NCI-H1930 (cell line): ENCODE measurements at regions not wholly inside any gene's neighbourhood (a gene's known extent, or its start where the extent isn't known, plus 50 kb on each side); places are given as distances from the start of the nearest gene placed in this dataset.
A peak's percentile ranks its signal among the peaks of the same experiment; 100 is the strongest.

ENCODE experiments used
- DNase-seq, 2 experiments: peaks; one replicate each; lab custom pipeline; 2025; lab: John Stamatoyannopoulos, UW

DNA sequence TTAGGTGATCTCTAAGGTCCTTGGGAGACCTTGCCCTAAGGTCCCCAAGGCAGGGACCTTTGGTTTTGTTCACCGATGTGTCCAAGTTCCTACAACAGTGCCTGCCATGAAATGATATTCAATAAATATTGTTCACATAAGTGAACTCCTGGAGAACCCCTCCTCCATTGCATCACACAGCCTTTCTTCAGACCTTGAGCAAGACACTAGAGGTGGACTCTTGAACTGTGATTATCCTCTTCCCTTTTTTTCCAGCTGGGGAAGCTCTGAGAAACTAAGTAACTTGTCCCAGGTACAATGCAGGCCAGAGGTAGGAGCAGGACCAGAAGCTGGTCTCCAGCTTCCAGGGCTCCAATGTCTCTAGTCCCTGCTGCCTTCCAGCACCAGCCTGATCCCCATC is 76.6 kb upstream of the LMO1 start:
- no peak for DNase-seq

- no peak for DNase-seq
Observed at GRCh38 chr11:8339592-8340022, 75.9 kb upstream of the LMO1 start.

- peak in 1 of 2 experiments; percentile 29 for DNase-seq
Observed at GRCh38 chr11:8338138-8338537, 74.5 kb upstream of the LMO1 start.

DNA sequence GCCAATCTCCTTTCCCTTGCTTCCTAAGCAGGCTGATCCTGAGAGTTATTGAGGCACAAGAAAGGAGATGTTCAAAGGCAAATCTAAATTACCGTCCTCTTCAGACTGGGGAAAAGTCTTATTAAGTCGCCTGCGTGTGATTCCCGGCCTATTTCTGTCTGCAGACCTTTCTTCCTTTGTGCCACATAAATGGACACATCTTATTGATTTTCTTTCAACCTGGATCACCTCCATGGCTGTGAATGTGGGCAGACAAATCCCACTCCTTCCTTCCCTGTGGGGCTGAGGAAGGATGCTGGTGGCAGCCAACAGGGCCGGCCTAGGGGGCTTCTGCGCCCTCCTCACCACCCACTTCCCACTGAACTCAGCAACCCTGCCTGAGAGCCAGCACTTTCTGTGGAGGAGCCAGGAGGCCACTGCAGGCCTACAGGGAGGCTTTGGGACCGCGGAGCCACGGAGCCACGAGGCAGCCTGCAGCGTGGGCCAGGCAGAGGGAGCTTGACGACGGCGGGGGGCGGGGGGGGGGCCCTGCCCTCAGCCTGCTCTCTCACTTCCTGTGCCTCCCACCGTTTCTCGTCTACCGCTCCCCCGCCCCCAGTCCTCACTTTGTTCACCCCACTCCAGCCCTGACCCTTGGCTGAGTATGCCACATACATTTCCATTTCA is 73.6 kb upstream of the LMO1 start:
- DNase-seq, result no peak

GRCh38 chr11:8336356-8337129 is 72.9 kb upstream of the LMO1 start:
- no peak for DNase-seq

DNA sequence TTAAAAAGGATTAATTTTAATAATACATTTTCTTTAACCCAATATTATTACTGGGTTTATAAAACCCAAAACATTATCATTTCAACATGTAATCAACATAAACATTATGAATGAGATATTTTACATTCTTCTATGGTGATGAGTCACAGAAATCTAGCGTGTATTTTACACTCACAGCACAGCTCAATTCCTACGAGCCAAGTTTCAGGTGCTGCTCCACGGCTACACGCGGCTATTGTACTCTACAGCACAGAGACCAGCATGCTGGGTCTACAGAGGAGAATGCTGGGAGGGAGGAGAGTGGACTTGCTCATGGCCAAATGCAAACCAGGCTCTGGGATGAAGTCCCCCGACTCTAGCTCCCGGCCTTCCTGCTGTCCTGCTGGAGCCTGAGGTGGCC is 72.0 kb upstream of the LMO1 start:
- DNase-seq, result no peak

- no peak for DNase-seq
Observed at GRCh38 chr11:8335186-8335585, 71.5 kb upstream of the LMO1 start.

DNA sequence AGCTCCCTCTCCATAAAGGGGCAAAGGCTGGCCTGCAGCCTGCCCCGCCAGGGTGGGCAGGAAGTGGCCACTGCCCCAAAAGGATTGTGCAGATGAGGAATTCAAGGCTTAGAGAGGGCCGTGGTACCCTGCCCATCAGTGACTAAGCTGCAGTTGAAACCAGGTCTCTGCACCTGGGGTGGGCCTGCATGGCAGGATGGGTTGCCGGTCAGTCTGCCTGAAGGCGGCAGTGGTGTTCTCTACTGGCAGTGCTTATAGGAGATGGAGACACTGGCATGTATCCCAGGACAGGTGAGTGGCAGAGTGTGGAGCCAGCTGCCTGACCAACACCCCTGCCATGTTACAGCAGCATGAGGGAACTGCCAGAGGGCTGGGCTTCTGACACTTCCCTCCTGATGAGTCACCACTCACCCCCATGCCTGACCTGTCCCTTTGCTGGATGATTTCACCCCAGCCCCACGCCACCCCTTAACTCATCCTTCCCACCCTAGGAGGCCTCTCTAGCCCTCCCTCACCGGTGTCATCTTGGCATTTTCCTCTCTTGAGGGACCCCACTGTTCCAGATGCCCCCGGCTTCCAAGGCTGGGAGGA is 70.2 kb upstream of the LMO1 start:
- DNase-seq, result no peak

DNA sequence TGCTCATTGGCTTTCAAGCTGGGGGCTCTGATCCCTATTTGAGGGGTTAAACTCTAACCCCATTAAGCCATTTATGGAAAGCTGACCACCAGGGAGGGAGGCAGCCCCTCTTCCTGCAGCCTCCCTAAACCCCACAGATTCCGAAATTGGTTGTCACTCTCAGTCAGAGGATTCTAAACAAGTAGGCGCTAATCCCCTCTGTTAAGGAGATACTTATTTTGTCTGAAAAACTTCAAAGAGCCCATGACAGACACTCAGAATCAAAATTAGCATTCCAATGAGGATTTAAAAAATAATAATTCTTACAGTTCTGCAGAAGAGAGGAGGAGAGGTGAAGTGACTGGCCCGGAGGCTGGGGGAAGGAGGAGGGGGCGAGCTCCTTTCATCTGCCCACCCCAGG is 69.7 kb upstream of the LMO1 start:
- no peak for DNase-seq

GRCh38 chr11:8332891-8333290 is 69.2 kb upstream of the LMO1 start:
- no peak for DNase-seq

DNA sequence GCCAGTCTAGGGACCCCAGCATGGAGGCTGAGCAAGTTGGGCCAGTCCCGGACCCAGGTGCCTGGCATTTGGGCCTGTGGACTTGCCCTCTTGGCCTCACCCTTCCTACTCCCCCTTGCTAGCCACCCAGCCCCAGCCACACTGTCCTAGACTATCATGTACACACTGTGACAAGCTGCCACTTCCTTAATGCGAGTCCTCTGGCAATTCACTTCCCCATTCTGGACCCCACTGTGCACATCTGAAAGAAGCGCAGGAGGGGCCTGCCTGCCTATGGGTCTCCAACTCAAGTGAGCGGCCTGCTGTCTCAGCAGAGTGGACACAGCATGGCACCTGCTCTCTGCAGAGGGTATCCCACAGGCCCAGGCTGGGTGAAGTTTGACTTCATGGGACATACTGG is 68.5 kb upstream of the LMO1 start:
- no peak for DNase-seq

DNA sequence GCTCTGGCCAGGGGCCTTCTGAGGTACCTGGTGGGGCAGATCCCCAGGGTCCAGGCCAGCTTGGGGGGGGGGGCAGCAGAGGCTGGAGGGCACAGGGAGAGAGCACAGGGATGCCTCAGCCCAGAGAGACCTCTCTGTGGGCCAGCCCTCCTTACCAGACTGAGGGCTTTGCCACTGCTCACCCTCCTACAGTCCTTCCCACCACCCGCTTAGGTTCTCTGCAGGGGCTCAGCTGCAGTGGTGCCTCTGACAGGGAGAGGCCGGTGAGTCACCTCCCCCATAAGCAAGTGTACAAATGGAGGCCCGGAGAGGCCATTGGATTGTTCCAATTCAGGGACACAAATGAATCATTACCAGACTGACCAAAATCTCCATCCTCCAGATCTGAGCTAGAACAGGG is 68.1 kb upstream of the LMO1 start:
- DNase-seq, result no peak

GRCh38 chr11:8330896-8331295 is 67.2 kb upstream of the LMO1 start:
- DNase-seq, result no peak

DNA sequence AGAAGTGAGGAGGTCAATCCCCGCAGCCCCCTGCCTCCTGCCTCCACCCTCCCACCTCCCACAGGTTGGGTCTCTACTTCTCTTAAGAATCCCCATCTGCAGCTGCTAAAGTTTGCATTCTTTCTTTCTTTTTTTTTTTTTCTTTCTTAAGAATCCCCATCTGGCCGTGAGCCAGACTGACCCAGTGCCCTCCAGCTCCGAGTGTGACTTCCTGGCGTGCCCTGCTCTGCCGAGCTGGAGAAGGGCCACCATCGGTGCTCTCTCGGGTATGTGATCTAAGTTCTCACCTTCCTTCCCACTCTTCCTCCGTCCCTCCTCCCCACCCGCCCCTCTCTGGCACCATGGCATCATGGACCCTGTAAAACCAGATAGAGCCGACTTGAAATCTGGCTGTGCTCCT is 66.7 kb upstream of the LMO1 start:
- DNase-seq, result no peak

DNA sequence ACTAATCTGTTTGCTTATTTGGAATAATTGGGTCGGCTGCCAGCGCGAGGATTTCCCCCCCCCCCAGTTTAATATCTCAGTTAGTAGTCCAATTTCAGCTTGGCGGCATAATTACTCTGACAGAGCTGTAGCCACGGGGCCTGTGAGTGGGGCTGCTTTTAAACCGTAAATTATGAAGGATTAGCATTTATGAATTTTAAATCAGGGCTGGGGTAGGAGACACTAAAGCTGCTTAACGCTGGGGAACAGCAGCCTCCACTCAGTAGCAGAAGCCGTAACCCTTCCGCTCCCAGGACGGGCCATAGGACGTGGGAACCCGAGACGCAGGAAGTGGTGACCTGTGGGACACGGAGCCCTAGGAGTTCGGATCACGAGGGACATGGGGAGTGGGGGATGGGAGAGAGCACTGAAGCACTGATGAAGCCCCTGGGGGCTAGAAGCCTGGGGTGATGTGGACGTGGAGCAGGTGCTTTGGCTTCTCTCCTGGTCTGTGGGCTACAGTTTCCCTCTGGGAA is 66.2 kb upstream of the LMO1 start:
- DNase-seq, result no peak

DNA sequence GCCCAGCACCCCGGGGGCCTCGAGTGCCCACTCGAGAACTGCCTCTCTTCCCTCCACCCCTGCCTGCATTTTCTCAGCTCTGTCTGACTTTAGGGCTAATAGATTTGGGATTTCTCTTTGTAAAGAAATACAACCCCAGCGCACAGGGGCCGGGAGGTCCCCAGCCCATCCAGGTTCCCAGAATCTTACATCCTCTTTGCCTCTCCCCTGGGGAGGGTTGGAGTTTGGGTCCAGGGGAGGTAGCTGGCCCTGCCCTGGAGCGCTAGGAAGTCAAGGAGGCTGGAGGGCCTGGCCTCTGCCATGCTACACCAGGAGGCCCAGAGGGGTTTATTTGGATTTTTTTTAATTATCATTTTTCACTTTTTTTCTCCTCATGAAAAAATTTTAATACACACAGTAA is 65.7 kb upstream of the LMO1 start:
- no peak for DNase-seq

- peak; percentile 71 to 83 for DNase-seq
Observed at GRCh38 chr11:8328848-8329330, 65.2 kb upstream of the LMO1 start.

GRCh38 chr11:8328231-8328794 is 64.6 kb upstream of the LMO1 start:
- DNase-seq, result no peak

GRCh38 chr11:8327761-8328192 is 64.1 kb upstream of the LMO1 start:
- no peak for DNase-seq

GRCh38 chr11:8326337-8326736 is 62.7 kb upstream of the LMO1 start:
- DNase-seq, result no peak

DNA sequence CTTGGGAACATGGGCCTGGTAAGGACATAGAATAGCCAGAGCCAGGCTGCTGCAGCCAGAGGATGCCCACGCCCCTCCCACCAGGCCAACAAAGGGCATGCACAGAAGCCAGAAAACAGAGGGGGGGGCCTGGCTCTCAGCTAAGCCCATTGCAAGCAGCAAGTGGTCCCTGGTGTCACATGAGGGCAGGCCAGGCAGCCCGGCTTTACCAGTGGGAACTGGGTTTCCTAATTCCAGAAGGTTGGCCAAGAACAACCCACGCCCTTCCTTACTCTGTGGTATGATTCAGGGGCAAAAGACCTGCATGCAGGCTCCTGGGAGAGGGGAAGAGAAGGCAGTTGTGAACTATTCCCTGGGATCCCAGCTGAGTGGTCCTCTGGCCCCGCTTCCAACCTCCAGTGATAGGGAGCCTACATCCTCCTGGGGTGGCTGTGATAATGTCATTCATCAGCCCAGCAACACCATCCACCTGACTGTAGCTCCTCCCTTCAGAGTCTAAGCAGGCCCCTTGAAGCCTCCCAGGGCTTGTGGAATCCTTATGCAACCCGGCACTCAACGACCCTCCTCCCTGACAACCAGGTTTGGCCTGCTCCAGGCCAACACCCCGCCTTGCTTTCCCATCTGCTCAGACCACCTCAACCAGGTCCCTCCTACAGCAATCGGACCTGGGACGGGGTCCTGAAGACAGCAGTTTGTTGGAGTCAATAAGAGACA is 62.1 kb upstream of the LMO1 start:
- no peak for DNase-seq
